Heart right ventricle (tissue), 16 donors: ENCODE measurements at regions not wholly inside any gene's neighbourhood (a gene's known extent, or its start where the extent isn't known, plus 50 kb on each side); places are given as distances from the start of the nearest gene placed in this dataset.

Experiments
- ATAC-seq, 8 donors: fragments of 200-7000 bp; cut with Tn5 transposase; one replicate each; pipeline ENCODE4 v1.9.1; 2020; ENCODE audit warnings: mild to moderate bottlenecking in 8 of 8, moderate library complexity in 8 of 8, moderate number of reproducible peaks in 1 of 8
- DNase-seq, 2 donors: peaks; one replicate each; pipeline ENCODE4 v3.0.0-alpha.2; 2020
- H3K27ac ChIP-seq, 10 donors: fragments of 200-600 bp; sonication (generic) in 2 of 10; one replicate each; pipeline versions ENCODE4 v1.5.0 to v1.8.0; 2020 to 2022; ENCODE audit warnings: mild to moderate bottlenecking in 3 of 10
- H3K27me3 ChIP-seq, 7 donors: fragments of 200-600 bp; one replicate each; pipeline ENCODE4 v1.8.0; 2021 to 2022; ENCODE audit warnings: mild to moderate bottlenecking in 2 of 7
- H3K36me3 ChIP-seq, 9 donors: fragments of 200-600 bp; sonication (generic) in 1 of 9; one replicate each; pipeline versions ENCODE4 v1.5.0 to v1.8.0; 2020 to 2022; ENCODE audit warnings: mild to moderate bottlenecking in 2 of 9
- H3K4me1 ChIP-seq, 9 donors: fragments of 200-600 bp; sonication (generic) in 1 of 9; one replicate each; pipeline versions ENCODE4 v1.5.0 to v1.8.0; 2020 to 2022; ENCODE audit warnings: mild to moderate bottlenecking in 4 of 9
- H3K4me3 ChIP-seq, 10 donors: fragments of 200-600 bp; sonication (generic) in 2 of 10; one replicate each; pipeline versions ENCODE4 v1.5.0 to v1.8.0; 2020 to 2022; ENCODE audit warnings: mild to moderate bottlenecking in 7 of 10, moderate library complexity in 2 of 10
- H3K9me3 ChIP-seq, 11 donors: fragments of 200-600 bp in 10 of 11; sonication (generic) in 2 of 11; one replicate each; pipeline versions ENCODE4 v1.5.0 to v1.8.0; 2013 to 2022; ENCODE audit warnings: mild to moderate bottlenecking in 2 of 11, control low read depth in 1 of 11, moderate library complexity in 1 of 11
- CTCF ChIP-seq, 9 donors: fragments of 200-600 bp; sonication (generic) in 2 of 9; IDR thresholded peaks; one replicate each; pipeline versions ENCODE4 v1.5.0 to v1.8.0; 2021 to 2022; ENCODE audit warnings: antibody characterized with exemption in 9 of 9, mild to moderate bottlenecking in 5 of 9, moderate library complexity in 1 of 9
- WGBS, 2 donors: extraction: QIAGEN DNeasy Blood & Tissue Kit; methylation state at CpG; one replicate each; pipeline ENCODE4 v1.1.7; 2013; ENCODE audit warnings: inconsistent platforms in 1 of 2; 5-methylcytosine and 5-hydroxymethylcytosine counted together
- intact Hi-C, 10 donors: fragments of 100-400 bp; cut with DNase I; formaldehyde crosslinking; loops; one replicate each; pipeline versions ENCODE4 v1.11.1 to v1.14.2; 2022
- donor health status: Arrhythmogenic right ventricular cardiomyopathy.
- donor health status: ischemic (EF 13 %, LVEDD 7.1; RV severe dilation, severe dysfunction).
- donor health status: healthy with polysubstance abuse.
- donor health status: DM: no; HTN: yes; CAD: no.
- donor health status: DM: no; HTN: no; CAD: no.
- donor health status: ischemic (EF 25% LVEDD 6.9; RV normal size, moderate dysfunction).
- donor health status: ischemic (EF 25% LVEDD 5.7; RV mildly dilated, moderate dysfunction).
- donor health status: healthy.
- donor health status: DM: yes; HTN: yes; CAD: no.
- donor health status: Ischemic cardiomyopathy.
- donor health status: ischemic (EF 35%, LVEDD 5.7; RV mildly dilated, moderate dysfunction).
- donor health status: nonischemic (EF 11% LVEDD 7.7; RV severe dilation, severe dysfunction).
- donor health status: DM: yes; HTN: yes; CAD: no.
- donor health status: PGD.
- donor health status: ischemic (EF 29% LVEDD 5.4; RV normal size, mild dysfunction).
- donor health status: nonischemic (EF 23%, LVEDD 6.1; RV moderate dilation, normal function).

DNA sequence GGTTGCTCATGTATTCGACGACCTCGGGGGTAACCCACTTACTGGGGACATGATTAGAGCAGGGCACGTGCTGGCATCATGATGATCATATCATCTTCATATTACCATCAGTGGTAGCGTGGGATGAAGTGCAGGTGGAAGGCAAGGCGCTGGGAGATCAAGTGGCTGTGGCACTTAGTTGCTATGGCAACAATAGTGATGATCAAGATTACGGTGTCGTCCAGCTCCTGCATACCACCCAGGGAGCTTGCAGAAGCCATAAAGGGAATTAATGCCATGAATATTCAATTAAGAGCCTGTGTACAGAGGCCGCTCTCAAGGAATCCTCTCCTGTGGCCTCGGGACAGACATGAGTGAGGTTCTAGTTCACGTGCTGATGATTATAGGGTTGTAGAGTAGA, 237.2 kb upstream of the COPS8 start:
- Histone ChIP-seq H3K9me3 (no peaks in the 10 kb centered on the region), H3K4me3 (no peak overlapping the region), H3K27ac (no peak overlapping the region), H3K4me1 (peaks cover 0 to 16% (median 11%) of the 10 kb centered on the region in 9 donors), H3K27me3 (no peaks in the 10 kb centered on the region), H3K36me3 (no peaks in the 10 kb centered on the region)
- WGBS, 2 donors = 80 to 88% methylated on average over 11 of the region's 11 CpGs
- DNase-seq (no peak), ATAC-seq (no peak)
- intact Hi-C loops = no loop called here
- TF ChIP-seq CTCF (IDR thresholded peaks at IDR 0.05) = no peak

GRCh38 chr2:236849508-236849907, 236.2 kb upstream of the COPS8 start:
- Histone ChIP-seq H3K9me3 (no peaks in the 10 kb centered on the region), H3K27ac (no peak overlapping the region), H3K4me3 (no peak overlapping the region), H3K27me3 (no peaks in the 10 kb centered on the region), H3K4me1 (peaks cover 0 to 17% (median 11%) of the 10 kb centered on the region in 9 donors), H3K36me3 (no peaks in the 10 kb centered on the region)
- no peak for ATAC-seq
- TF ChIP-seq CTCF (IDR thresholded peaks at IDR 0.05) = no peak
- no peak for DNase-seq
- WGBS, 2 donors = 72 to 76% methylated on average over 2 of the region's 2 CpGs
- intact Hi-C loops = no loop called here

- DNase-seq = no peak
- no peak for TF ChIP-seq CTCF (IDR thresholded peaks at IDR 0.05)
- 96 to 99% methylated on average over 4 of the region's 4 CpGs for WGBS, 2 donors
- Histone ChIP-seq H3K9me3 (no peaks in the 10 kb centered on the region), H3K36me3 (no peaks in the 10 kb centered on the region), H3K27me3 (no peaks in the 10 kb centered on the region), H3K4me3 (no peak overlapping the region), H3K27ac (no peak overlapping the region), H3K4me1 (peaks cover 0 to 17% (median 11%) of the 10 kb centered on the region in 9 donors)
- intact Hi-C loops = loop anchor here in 1 of 10 donors (10.0 kb wide), 1 partner anchor 285 kb away; the partner anchor contains the start of gene ACKR3
- no peak for ATAC-seq
Measured at GRCh38 chr2:236849940-236850339, 235.7 kb upstream of the COPS8 start.

DNA sequence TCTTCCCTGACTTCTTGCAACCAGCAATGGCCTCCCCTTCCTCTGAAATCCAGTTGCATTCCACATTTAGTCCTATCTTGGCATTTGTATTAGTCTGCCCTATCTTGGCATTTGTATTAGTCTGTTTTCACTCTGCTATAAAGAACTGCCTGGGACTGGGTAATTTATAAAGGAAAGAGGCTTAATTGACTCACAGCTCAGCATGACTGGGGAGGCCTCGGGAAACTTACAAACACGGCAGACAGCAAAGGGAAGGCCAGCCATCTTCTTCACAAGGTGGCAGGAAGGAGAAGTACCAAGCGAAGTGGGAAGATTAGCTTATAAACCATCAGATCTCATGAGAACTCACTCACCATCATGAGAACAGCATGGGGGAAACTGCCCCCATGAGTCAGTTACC, 234.5 kb upstream of the COPS8 start:
- Histone ChIP-seq H3K4me3 (no peak overlapping the region), H3K27ac (no peak overlapping the region), H3K36me3 (no peaks in the 10 kb centered on the region), H3K9me3 (peaks cover 0 to 5% (median 0%) of the 10 kb centered on the region in 11 donors), H3K4me1 (peaks cover 0 to 17% (median 11%) of the 10 kb centered on the region in 9 donors), H3K27me3 (no peaks in the 10 kb centered on the region)
- TF ChIP-seq CTCF (IDR thresholded peaks at IDR 0.05) = no peak
- intact Hi-C loops = loop anchor here in 1 of 10 donors (10.0 kb wide), 1 partner anchor 286 kb away; the partner anchor contains the start of gene ACKR3
- DNase-seq (no peak), ATAC-seq (no peak)
- 94 to 95% methylated on average over 3 of the region's 3 CpGs for WGBS, 2 donors
